ENCODE measurements at regions not wholly inside any gene's neighbourhood (a gene's known extent, or its start where the extent isn't known, plus 50 kb on each side); places are given as distances from the start of the nearest gene placed in this dataset.
"Not testable (repeated sequence)": the region's sequence is repeated elsewhere in the genome, so short reads cannot be mapped to it uniquely, and the experiment has no call there.

GRCh38 chr22:48071305-48071704 is 1308.9 kb downstream of the TBC1D22A start:
- Histone ChIP-seq H3K9ac (ENCODE audit: low read length in 5 of 5) (no peak overlapping the region), H3K4me1 (ENCODE audit: control insufficient read depth in 5 of 5, insufficient read depth in 5 of 5, low read length in 5 of 5) (peaks cover 0 to 5% (median 3%) of the 10 kb centered on the region in 5 donors), H3K27me3 (ENCODE audit: control insufficient read depth in 5 of 5, insufficient read depth in 4 of 5, low read length in 5 of 5) (peaks cover 0 to 11% (median 5%) of the 10 kb centered on the region in 5 donors), H3K36me3 (ENCODE audit: control insufficient read depth in 5 of 5, insufficient read depth in 5 of 5, low read length in 5 of 5) (no peaks in the 10 kb centered on the region), H3K27ac (ENCODE audit: low read depth, low read length) (no peak overlapping the region), H3K9me3 (ENCODE audit: control insufficient read depth in 5 of 5, low read length in 5 of 5) (no peaks in the 10 kb centered on the region), H3K4me3 (ENCODE audit: low read depth in 1 of 5, low read length in 5 of 5) (no peak overlapping the region)

GRCh38 chr22:48070760-48071159 is 1308.3 kb downstream of the TBC1D22A start:
- no peak overlapping the region for H3K4me3 ChIP-seq (ENCODE audit: low read depth in 1 of 5, low read length in 5 of 5)
- H3K9me3 ChIP-seq (ENCODE audit: control insufficient read depth in 5 of 5, low read length in 5 of 5), result no peaks in the 10 kb centered on the region
- no peak overlapping the region for H3K27ac ChIP-seq (ENCODE audit: low read depth, low read length)
- H3K4me1 ChIP-seq (ENCODE audit: control insufficient read depth in 5 of 5, insufficient read depth in 5 of 5, low read length in 5 of 5), result peaks cover 0 to 3% (median under 1%) of the 10 kb centered on the region in 5 donors
- H3K27me3 ChIP-seq (ENCODE audit: control insufficient read depth in 5 of 5, insufficient read depth in 4 of 5, low read length in 5 of 5), result peaks cover 0 to 9% (median 8%) of the 10 kb centered on the region in 5 donors
- H3K36me3 ChIP-seq (ENCODE audit: control insufficient read depth in 5 of 5, insufficient read depth in 5 of 5, low read length in 5 of 5), result no peaks in the 10 kb centered on the region
- H3K9ac ChIP-seq (ENCODE audit: low read length in 5 of 5), result no peak overlapping the region

GRCh38 chr22:48070083-48070482 is 1307.6 kb downstream of the TBC1D22A start:
- Histone ChIP-seq H3K4me1 (ENCODE audit: control insufficient read depth in 5 of 5, insufficient read depth in 5 of 5, low read length in 5 of 5) (no peaks in the 10 kb centered on the region), H3K36me3 (ENCODE audit: control insufficient read depth in 5 of 5, insufficient read depth in 5 of 5, low read length in 5 of 5) (no peaks in the 10 kb centered on the region), H3K9ac (ENCODE audit: low read length in 5 of 5) (no peak overlapping the region), H3K9me3 (ENCODE audit: control insufficient read depth in 5 of 5, low read length in 5 of 5) (no peaks in the 10 kb centered on the region), H3K27me3 (ENCODE audit: control insufficient read depth in 5 of 5, insufficient read depth in 4 of 5, low read length in 5 of 5) (peaks cover 0 to 9% (median 5%) of the 10 kb centered on the region in 5 donors), H3K27ac (ENCODE audit: low read depth, low read length) (no peak overlapping the region), H3K4me3 (ENCODE audit: low read depth in 1 of 5, low read length in 5 of 5) (no peak overlapping the region)

- no peak overlapping the region for H3K9ac ChIP-seq (ENCODE audit: low read length in 5 of 5)
- H3K9me3 ChIP-seq (ENCODE audit: control insufficient read depth in 5 of 5, low read length in 5 of 5), result no peaks in the 10 kb centered on the region
- H3K27me3 ChIP-seq (ENCODE audit: control insufficient read depth in 5 of 5, insufficient read depth in 4 of 5, low read length in 5 of 5), result peaks cover 0 to 9% (median 2%) of the 10 kb centered on the region in 5 donors
- no peaks in the 10 kb centered on the region for H3K4me1 ChIP-seq (ENCODE audit: control insufficient read depth in 5 of 5, insufficient read depth in 5 of 5, low read length in 5 of 5)
- no peak overlapping the region for H3K4me3 ChIP-seq (ENCODE audit: low read depth in 1 of 5, low read length in 5 of 5)
- no peaks in the 10 kb centered on the region for H3K36me3 ChIP-seq (ENCODE audit: control insufficient read depth in 5 of 5, insufficient read depth in 5 of 5, low read length in 5 of 5)
- no peak overlapping the region for H3K27ac ChIP-seq (ENCODE audit: low read depth, low read length)
These were observed 1306.8 kb downstream of the TBC1D22A start for GRCh38 chr22:48069256-48069655.

- no peaks in the 10 kb centered on the region for H3K9me3 ChIP-seq (ENCODE audit: control insufficient read depth in 5 of 5, low read length in 5 of 5)
- no peaks in the 10 kb centered on the region for H3K36me3 ChIP-seq (ENCODE audit: control insufficient read depth in 5 of 5, insufficient read depth in 5 of 5, low read length in 5 of 5)
- H3K4me1 ChIP-seq (ENCODE audit: control insufficient read depth in 5 of 5, insufficient read depth in 5 of 5, low read length in 5 of 5), result no peaks in the 10 kb centered on the region
- no peak overlapping the region for H3K27ac ChIP-seq (ENCODE audit: low read depth, low read length)
- H3K4me3 ChIP-seq (ENCODE audit: low read depth in 1 of 5, low read length in 5 of 5), result no peak overlapping the region
- H3K9ac ChIP-seq (ENCODE audit: low read length in 5 of 5), result no peak overlapping the region
- H3K27me3 ChIP-seq (ENCODE audit: control insufficient read depth in 5 of 5, insufficient read depth in 4 of 5, low read length in 5 of 5), result peaks cover 0 to 9% (median 2%) of the 10 kb centered on the region in 5 donors
These were observed 1306.0 kb downstream of the TBC1D22A start for GRCh38 chr22:48068323-48068885.

GRCh38 chr22:48065892-48066291 is 1303.4 kb downstream of the TBC1D22A start:
- no peak overlapping the region for H3K4me3 ChIP-seq (ENCODE audit: low read depth in 1 of 5, low read length in 5 of 5)
- H3K27me3 ChIP-seq (ENCODE audit: control insufficient read depth in 5 of 5, insufficient read depth in 4 of 5, low read length in 5 of 5), result peaks cover 0 to 9% (median 2%) of the 10 kb centered on the region in 5 donors
- no peaks in the 10 kb centered on the region for H3K4me1 ChIP-seq (ENCODE audit: control insufficient read depth in 5 of 5, insufficient read depth in 5 of 5, low read length in 5 of 5)
- no peak overlapping the region for H3K27ac ChIP-seq (ENCODE audit: low read depth, low read length)
- H3K36me3 ChIP-seq (ENCODE audit: control insufficient read depth in 5 of 5, insufficient read depth in 5 of 5, low read length in 5 of 5), result no peaks in the 10 kb centered on the region
- no peak overlapping the region for H3K9ac ChIP-seq (ENCODE audit: low read length in 5 of 5)
- H3K9me3 ChIP-seq (ENCODE audit: control insufficient read depth in 5 of 5, low read length in 5 of 5), result no peaks in the 10 kb centered on the region

- Histone ChIP-seq H3K36me3 (ENCODE audit: control insufficient read depth in 5 of 5, insufficient read depth in 5 of 5, low read length in 5 of 5) (no peaks in the 10 kb centered on the region), H3K4me1 (ENCODE audit: control insufficient read depth in 5 of 5, insufficient read depth in 5 of 5, low read length in 5 of 5) (no peaks in the 10 kb centered on the region), H3K27me3 (ENCODE audit: control insufficient read depth in 5 of 5, insufficient read depth in 4 of 5, low read length in 5 of 5) (peaks cover 0 to 12% (median 3%) of the 10 kb centered on the region in 5 donors), H3K9ac (ENCODE audit: low read length in 5 of 5) (no peak overlapping the region), H3K9me3 (ENCODE audit: control insufficient read depth in 5 of 5, low read length in 5 of 5) (peaks cover 0 to 5% (median 0%) of the 10 kb centered on the region in 5 donors), H3K4me3 (ENCODE audit: low read depth in 1 of 5, low read length in 5 of 5) (no peak overlapping the region), H3K27ac (ENCODE audit: low read depth, low read length) (no peak overlapping the region)
These were observed 1299.3 kb downstream of the TBC1D22A start for GRCh38 chr22:48061726-48062125.

GRCh38 chr22:48060266-48060665 is 1297.8 kb downstream of the TBC1D22A start:
- no peak overlapping the region for H3K9ac ChIP-seq (ENCODE audit: low read length in 5 of 5)
- peaks cover 0 to 12% (median 2%) of the 10 kb centered on the region in 5 donors for H3K27me3 ChIP-seq (ENCODE audit: control insufficient read depth in 5 of 5, insufficient read depth in 4 of 5, low read length in 5 of 5)
- no peak overlapping the region for H3K4me3 ChIP-seq (ENCODE audit: low read depth in 1 of 5, low read length in 5 of 5)
- peaks cover 0 to 5% (median 0%) of the 10 kb centered on the region in 5 donors for H3K9me3 ChIP-seq (ENCODE audit: control insufficient read depth in 5 of 5, low read length in 5 of 5)
- H3K4me1 ChIP-seq (ENCODE audit: control insufficient read depth in 5 of 5, insufficient read depth in 5 of 5, low read length in 5 of 5), result peaks cover 0 to 2% (median 0%) of the 10 kb centered on the region in 5 donors
- no peaks in the 10 kb centered on the region for H3K36me3 ChIP-seq (ENCODE audit: control insufficient read depth in 5 of 5, insufficient read depth in 5 of 5, low read length in 5 of 5)
- H3K27ac ChIP-seq (ENCODE audit: low read depth, low read length), result no peak overlapping the region

GRCh38 chr22:48059521-48059920 is 1297.1 kb downstream of the TBC1D22A start:
- H3K36me3 ChIP-seq (ENCODE audit: control insufficient read depth in 5 of 5, insufficient read depth in 5 of 5, low read length in 5 of 5); H3K27ac ChIP-seq (ENCODE audit: low read depth, low read length); H3K9ac ChIP-seq (ENCODE audit: low read length in 5 of 5); H3K9me3 ChIP-seq (ENCODE audit: control insufficient read depth in 5 of 5, low read length in 5 of 5); H3K4me1 ChIP-seq (ENCODE audit: control insufficient read depth in 5 of 5, insufficient read depth in 5 of 5, low read length in 5 of 5); H3K4me3 ChIP-seq (ENCODE audit: low read depth in 1 of 5, low read length in 5 of 5): not testable (repeated sequence)
- peaks cover 0 to 15% (median 3%) of the 10 kb centered on the region in 5 donors for H3K27me3 ChIP-seq (ENCODE audit: control insufficient read depth in 5 of 5, insufficient read depth in 4 of 5, low read length in 5 of 5)

GRCh38 chr22:48057116-48057835 is 1294.8 kb downstream of the TBC1D22A start:
- peaks cover 0 to 5% (median 0%) of the 10 kb centered on the region in 5 donors for H3K9me3 ChIP-seq (ENCODE audit: control insufficient read depth in 5 of 5, low read length in 5 of 5)
- peaks cover 0 to 22% (median 3%) of the 10 kb centered on the region in 5 donors for H3K27me3 ChIP-seq (ENCODE audit: control insufficient read depth in 5 of 5, insufficient read depth in 4 of 5, low read length in 5 of 5)

More at GRCh38 chr22:48057116-48057835, 1294.8 kb downstream of the TBC1D22A start:
- Histone ChIP-seq H3K9ac (ENCODE audit: low read length in 5 of 5) (no peak overlapping the region), H3K36me3 (ENCODE audit: control insufficient read depth in 5 of 5, insufficient read depth in 5 of 5, low read length in 5 of 5) (no peaks in the 10 kb centered on the region), H3K4me3 (ENCODE audit: low read depth in 1 of 5, low read length in 5 of 5) (no peak overlapping the region), H3K27ac (ENCODE audit: low read depth, low read length) (no peak overlapping the region), H3K4me1 (ENCODE audit: control insufficient read depth in 5 of 5, insufficient read depth in 5 of 5, low read length in 5 of 5) (peaks cover 0 to 2% (median 0%) of the 10 kb centered on the region in 5 donors)
